DOHH2 (cell line): ENCODE measurements at regions not wholly inside any gene's neighbourhood (a gene's known extent, or its start where the extent isn't known, plus 50 kb on each side); places are given as distances from the start of the nearest gene placed in this dataset.

Experiments used
- H3F3A ChIP-seq: fragments of 200-600 bp; sonication (generic), shearing (Covaris generic); 2 replicates; pipeline ENCODE4 v1.6.0; 2016; ENCODE audit warnings: antibody characterized with exemption, mild to moderate bottlenecking; ENCODE audit not compliant: control insufficient read depth, insufficient read depth
- H3K27ac ChIP-seq: fragments of 200-600 bp; sonication (generic); 2 replicates; pipeline ENCODE4 v1.5.1; 2014; ENCODE audit warnings: low read depth, mild to moderate bottlenecking, low read length, moderate library complexity
- H3K27me3 ChIP-seq: fragments of 200-600 bp; sonication (generic); 2 replicates; pipeline ENCODE4 v1.6.1; 2014; ENCODE audit warnings: mild to moderate bottlenecking, low read length, mixed read lengths; ENCODE audit not compliant: control insufficient read depth
- H3K36me3 ChIP-seq: fragments of 200-600 bp; sonication (generic); 2 replicates; pipeline ENCODE4 v1.6.1; 2014; ENCODE audit warnings: mild to moderate bottlenecking, low read length, moderate library complexity, mixed read lengths; ENCODE audit not compliant: control insufficient read depth
- H3K4me1 ChIP-seq: fragments of 200-600 bp; sonication (generic); 2 replicates; pipeline ENCODE4 v1.6.1; 2014; ENCODE audit warnings: mild to moderate bottlenecking, low read length, mixed read lengths; ENCODE audit not compliant: control insufficient read depth
- H3K4me2 ChIP-seq: fragments of 200-600 bp; sonication (generic); 2 replicates; pipeline ENCODE4 v1.6.0; 2014; ENCODE audit warnings: mild to moderate bottlenecking, low read length, moderate library complexity
- H3K4me3 ChIP-seq: fragments of 200-600 bp; sonication (generic); 2 replicates; pipeline ENCODE4 v1.5.1; 2014; ENCODE audit warnings: mild to moderate bottlenecking, low read length, mixed read lengths
- H3K79me2 ChIP-seq: fragments of 200-600 bp; sonication (generic); 2 replicates; pipeline ENCODE4 v1.6.1; 2014; ENCODE audit warnings: mild to moderate bottlenecking, low read length, mixed read lengths; ENCODE audit not compliant: control insufficient read depth
- H3K9me2 ChIP-seq: fragments of 200-600 bp; sonication (generic); replicated peaks from 2 replicates; pipeline ENCODE4 v1.6.1; 2014; ENCODE audit warnings: mild to moderate bottlenecking, low read length, mixed read lengths; ENCODE audit not compliant: control insufficient read depth
- H3K9me3 ChIP-seq: fragments of 200-600 bp; sonication (generic); 2 replicates; pipeline ENCODE4 v1.6.1; 2014; ENCODE audit warnings: antibody characterized with exemption, low read length, mixed read lengths; ENCODE audit not compliant: control insufficient read depth, insufficient read depth
- H4K20me1 ChIP-seq: fragments of 200-600 bp; sonication (generic); 2 replicates; pipeline ENCODE4 v1.6.0; 2014; ENCODE audit warnings: low read depth, mild to moderate bottlenecking, antibody characterized with exemption, low read length, moderate library complexity; ENCODE audit not compliant: control insufficient read depth, insufficient read depth
- CTCF ChIP-seq: fragments of 200-600 bp; sonication (generic); IDR thresholded peaks from one replicate; pipeline ENCODE4 v1.5.1; 2014; ENCODE audit warnings: antibody characterized with exemption, mild to moderate bottlenecking, low read depth, low read length; ENCODE audit not compliant: poor library complexity, severe bottlenecking
- EZH2phosphoT487 ChIP-seq: fragments of 200-600 bp; sonication (generic); IDR thresholded peaks from 2 replicates; pipeline ENCODE4 v1.6.1; 2017; ENCODE audit warnings: borderline replicate concordance, mild to moderate bottlenecking, antibody characterized with exemption, low read length, moderate library complexity, mixed read lengths

- no peaks in the 10 kb centered on the region for H3K27me3 ChIP-seq
- H4K20me1 ChIP-seq = no peaks in the 10 kb centered on the region
- H3F3A ChIP-seq = no peaks in the 10 kb centered on the region
- no peaks in the 10 kb centered on the region for H3K4me1 ChIP-seq
- no peaks in the 10 kb centered on the region for H3K79me2 ChIP-seq
- H3K9me2 ChIP-seq = no peaks in the 10 kb centered on the region
- TF ChIP-seq EZH2phosphoT487 (no peak), CTCF (no peak)
- no peak overlapping the region for H3K27ac ChIP-seq
- no peaks in the 10 kb centered on the region for H3K9me3 ChIP-seq
- H3K4me3 ChIP-seq = no peak overlapping the region
- H3K4me2 ChIP-seq = no peak overlapping the region
- no peaks in the 10 kb centered on the region for H3K36me3 ChIP-seq
Observed at GRCh38 chr12:127260999-127261398, 1006.0 kb upstream of the TMEM132C start.

- H3F3A ChIP-seq = no peaks in the 10 kb centered on the region
- no peaks in the 10 kb centered on the region for H3K4me1 ChIP-seq
- no peaks in the 10 kb centered on the region for H3K9me2 ChIP-seq
- TF ChIP-seq EZH2phosphoT487 = no peak
- TF ChIP-seq CTCF = no peak
- H3K4me2 ChIP-seq = no peak overlapping the region
- no peaks in the 10 kb centered on the region for H4K20me1 ChIP-seq
- H3K9me3 ChIP-seq = no peaks in the 10 kb centered on the region
- H3K36me3 ChIP-seq = no peaks in the 10 kb centered on the region
- no peaks in the 10 kb centered on the region for H3K27me3 ChIP-seq
- H3K4me3 ChIP-seq = no peak overlapping the region
- H3K27ac ChIP-seq = no peak overlapping the region
- no peaks in the 10 kb centered on the region for H3K79me2 ChIP-seq
Observed at GRCh38 chr12:127262615-127263014, 1004.4 kb upstream of the TMEM132C start.

- Histone ChIP-seq H3K4me1 (no peaks in the 10 kb centered on the region), H3K4me3 (no peak overlapping the region), H3K9me2 (no peaks in the 10 kb centered on the region), H3K27ac (no peak overlapping the region), H3K9me3 (no peaks in the 10 kb centered on the region), H3K79me2 (no peaks in the 10 kb centered on the region), H3K27me3 (no peaks in the 10 kb centered on the region), H4K20me1 (no peaks in the 10 kb centered on the region), H3K4me2 (no peak overlapping the region), H3F3A (no peaks in the 10 kb centered on the region), H3K36me3 (no peaks in the 10 kb centered on the region)
- TF ChIP-seq CTCF = no peak
- no peak for TF ChIP-seq EZH2phosphoT487
Observed at GRCh38 chr12:127263621-127264020, 1003.3 kb upstream of the TMEM132C start.

- Histone ChIP-seq H3K9me2 (no peaks in the 10 kb centered on the region), H3K9me3 (no peaks in the 10 kb centered on the region), H3K4me1 (no peaks in the 10 kb centered on the region), H4K20me1 (no peaks in the 10 kb centered on the region), H3K79me2 (no peaks in the 10 kb centered on the region), H3K4me2 (no peak overlapping the region), H3F3A (no peaks in the 10 kb centered on the region), H3K36me3 (no peaks in the 10 kb centered on the region), H3K27me3 (no peaks in the 10 kb centered on the region), H3K4me3 (no peak overlapping the region), H3K27ac (no peak overlapping the region)
- no peak for TF ChIP-seq CTCF
- no peak for TF ChIP-seq EZH2phosphoT487
Observed at GRCh38 chr12:127267128-127267527, 999.8 kb upstream of the TMEM132C start.
